GM19043 (cell line): ENCODE measurements at regions not wholly inside any gene's neighbourhood (a gene's known extent, or its start where the extent isn't known, plus 50 kb on each side); places are given as distances from the start of the nearest gene placed in this dataset.

Experiments used
- ATAC-seq: cut with Tn5 transposase; IDR thresholded peaks from one replicate; pipeline ENCODE4 v1.9.1; 2021; ENCODE audit warnings: low read depth; ENCODE audit not compliant: unreplicated experiment

- no peak for ATAC-seq
Measured at GRCh38 chr1:219993554-219994433, 52.5 kb downstream of the EPRS1 start.

DNA sequence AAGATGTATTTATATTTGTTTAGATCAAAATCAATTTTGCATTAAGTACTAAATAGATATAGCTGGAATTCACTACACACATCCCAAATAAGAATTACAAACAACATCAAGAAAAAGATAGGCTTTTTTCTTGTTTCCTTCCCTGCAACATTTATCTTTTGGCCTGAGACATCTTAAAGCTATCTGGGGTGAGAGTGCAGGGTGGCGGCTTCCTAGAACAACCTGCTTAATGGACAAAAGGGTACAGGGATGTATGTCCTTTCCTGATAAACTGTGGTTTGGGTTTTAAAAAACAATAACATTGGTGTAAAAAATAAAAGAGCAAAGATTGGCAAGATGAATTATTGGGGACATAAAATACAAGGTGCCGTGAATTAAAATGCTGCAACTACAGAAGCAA, 54.4 kb downstream of the EPRS1 start:
- ATAC-seq = no peak

DNA sequence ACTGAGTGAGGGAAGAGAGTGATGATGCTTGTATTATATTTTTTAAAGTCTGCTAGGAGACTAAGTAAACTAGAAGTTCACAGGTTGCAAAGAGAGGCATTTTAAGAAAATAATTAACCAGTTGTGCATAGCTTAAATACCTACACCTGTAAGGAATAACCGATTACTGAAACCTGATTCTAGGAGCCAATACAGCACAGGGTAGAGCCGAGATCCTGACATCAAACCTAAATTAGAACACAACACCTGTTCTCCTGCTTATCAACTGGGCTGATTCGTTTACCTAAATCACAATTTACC, 54.8 kb downstream of the EPRS1 start:
- ATAC-seq = no peak

DNA sequence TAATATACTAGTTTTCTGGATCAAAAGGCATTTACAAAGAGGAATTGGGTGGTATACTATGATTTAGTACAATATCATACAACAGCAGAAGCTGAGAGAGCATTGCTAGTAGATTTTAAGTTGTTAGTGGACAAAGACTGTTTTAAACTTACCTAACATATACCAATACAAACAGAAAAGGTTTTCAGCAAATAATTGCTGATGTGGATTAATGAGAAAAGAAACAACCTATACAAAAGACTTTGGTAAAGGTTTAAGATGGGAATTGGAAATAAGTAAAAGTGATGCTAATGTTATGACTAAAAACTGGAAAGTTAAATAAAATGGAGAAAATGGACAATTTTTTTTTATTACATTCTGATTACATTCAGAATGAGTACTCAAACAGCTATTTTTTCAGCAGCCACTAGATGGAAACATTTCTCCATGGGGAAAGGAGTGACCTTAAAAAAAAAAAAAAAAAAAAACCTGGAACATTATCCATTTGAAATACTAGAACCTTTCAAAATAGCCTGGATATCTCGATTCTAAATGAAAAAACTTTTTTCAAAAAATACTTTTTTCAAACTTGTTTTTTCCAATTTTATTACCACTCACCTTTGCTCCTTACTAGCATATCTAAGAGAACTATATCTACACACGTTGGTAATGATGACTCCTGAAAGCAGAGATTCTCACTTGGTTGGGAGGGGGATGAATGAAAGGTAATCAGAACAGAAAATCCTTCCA, 55.4 kb downstream of the EPRS1 start:
- ATAC-seq = no peak

DNA sequence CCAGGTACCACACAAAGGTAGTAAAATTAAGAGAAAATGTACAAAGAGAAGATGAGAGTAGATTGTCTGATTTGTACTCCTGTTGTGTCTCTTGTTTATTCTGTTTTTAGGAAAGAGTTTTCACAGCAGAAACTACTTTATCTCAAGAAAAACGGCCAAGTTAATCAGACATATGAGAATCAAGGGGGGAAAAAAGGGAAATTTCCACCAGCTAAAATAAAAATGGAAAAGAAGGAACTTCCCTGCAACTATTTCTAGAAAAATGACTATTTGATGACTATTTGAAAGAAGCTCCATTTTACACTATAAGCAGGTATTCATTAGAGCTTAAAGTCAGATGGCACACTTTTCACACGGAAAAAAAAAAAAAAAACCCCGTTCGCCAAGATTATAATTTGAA, 56.5 kb downstream of the EPRS1 start:
- no peak for ATAC-seq

DNA sequence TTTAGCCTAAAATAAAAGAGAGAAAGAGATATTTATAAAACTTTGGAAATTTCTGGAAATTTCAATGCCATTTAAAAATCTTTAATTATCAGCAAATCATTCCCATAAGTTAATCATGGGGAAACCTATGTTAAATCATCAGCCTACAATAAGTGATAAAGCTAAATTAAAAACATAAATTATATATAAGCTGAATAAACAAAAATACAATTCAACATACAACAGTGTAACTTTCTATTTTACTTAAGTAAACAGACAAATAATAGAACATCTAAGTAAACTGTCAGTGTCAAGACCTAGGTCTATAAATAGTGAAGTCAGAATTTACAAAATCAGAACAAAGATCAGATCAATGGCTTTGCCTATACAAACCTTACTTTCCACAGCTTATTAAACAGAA, 57.5 kb downstream of the EPRS1 start:
- ATAC-seq = no peak

DNA sequence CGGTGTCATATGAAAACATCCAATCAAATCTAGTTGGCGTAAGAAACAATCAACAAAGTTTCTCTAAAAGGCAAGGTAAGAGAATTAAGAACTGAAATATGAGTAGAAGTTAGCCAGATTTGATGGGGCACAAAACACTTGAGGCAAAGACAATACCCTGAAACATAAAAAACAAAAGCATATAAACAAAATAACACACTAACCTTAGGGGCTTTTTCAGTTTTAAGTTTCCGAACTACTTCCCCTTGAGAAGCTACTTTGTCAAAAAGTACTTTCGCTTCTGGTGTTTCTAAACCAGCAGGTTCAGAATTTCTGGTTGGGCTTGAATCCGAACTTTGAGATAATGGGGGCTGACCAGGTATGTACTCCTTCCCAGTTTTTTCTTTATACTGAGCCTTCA, 57.9 kb downstream of the EPRS1 start:
- peak; percentile 59 for ATAC-seq

DNA sequence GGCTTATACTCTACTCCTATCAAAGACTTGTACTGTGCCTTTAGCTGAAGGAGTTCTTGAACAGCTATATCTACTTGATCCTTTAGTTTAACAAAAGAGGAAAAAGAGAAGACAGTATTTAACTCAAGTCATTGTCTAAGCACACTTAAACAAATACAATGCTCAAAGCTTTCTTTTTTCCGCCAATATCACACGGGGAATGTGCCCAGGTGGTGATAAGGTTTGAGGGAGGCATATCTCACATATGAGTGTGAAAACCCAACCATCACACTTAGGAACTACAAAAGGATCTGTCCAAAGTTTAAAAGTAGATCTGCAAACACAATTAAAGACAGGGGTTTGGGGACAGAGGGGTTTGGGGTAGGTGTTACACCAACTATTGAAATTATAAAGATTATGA, 59.0 kb upstream of the SLC30A10 start:
- no peak for ATAC-seq

- ATAC-seq = peak; percentile 56
Measured at GRCh38 chr1:219985169-219985568, 56.8 kb upstream of the SLC30A10 start.
